ENCODE measurements at regions not wholly inside any gene's neighbourhood (a gene's known extent, or its start where the extent isn't known, plus 50 kb on each side); places are given as distances from the start of the nearest gene placed in this dataset.

DNA sequence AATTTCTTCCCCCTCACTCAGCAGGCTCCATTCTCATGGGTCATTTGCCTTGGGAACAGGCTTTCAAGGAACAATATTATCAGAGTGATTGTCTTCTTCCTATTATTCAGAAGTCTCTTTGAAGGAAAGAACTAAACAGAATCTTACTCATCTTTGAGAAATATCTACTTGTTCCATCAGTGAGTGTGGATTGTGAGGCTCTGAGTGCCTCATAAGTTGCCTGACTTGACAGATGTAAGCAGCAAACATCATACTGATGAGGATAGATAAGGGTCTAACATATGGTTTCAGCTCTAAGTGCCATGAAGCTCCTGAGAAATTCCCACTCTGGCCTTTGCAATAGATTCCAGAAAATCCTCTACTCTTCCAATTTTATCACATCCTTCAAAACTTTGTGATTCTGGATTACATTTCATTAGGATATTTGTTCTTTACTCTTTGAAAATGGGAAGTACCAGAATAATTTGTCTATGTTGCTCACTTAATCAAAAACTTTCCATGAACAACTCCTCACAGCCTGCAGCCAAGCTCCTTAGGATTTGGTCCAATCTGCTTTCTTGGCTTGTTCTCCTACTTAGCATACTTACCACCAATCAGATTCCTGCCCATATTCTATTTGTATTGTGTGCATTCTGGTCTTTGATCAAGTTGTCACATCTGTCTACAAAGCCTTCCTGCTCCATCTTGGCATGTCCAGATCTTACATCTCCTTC, 120.1 kb downstream of the RPL22L1 start:
- no peaks in the 10 kb centered on the region for H3K27me3 ChIP-seq (replicated peaks; ENCODE audit: insufficient read depth, low read depth, low read length, poor library complexity)
- ChIA-PET CTCF (no interaction called here), POLR2A (ENCODE audit: low non-redundant PET) (no interaction called here)
- no peak for DNase-seq (ENCODE audit: low spot score)
- no peaks in the 10 kb centered on the region for H3K9me3 ChIP-seq (ENCODE audit: low read depth, low read length, poor library complexity, severe bottlenecking)
- intact Hi-C loops (cut with micrococcal nuclease; ENCODE audit: unreplicated experiment), result no loop called here
- no TSS peak for BruUV-seq (replicated peaks)
- TF ChIP-seq, protein P1, sequence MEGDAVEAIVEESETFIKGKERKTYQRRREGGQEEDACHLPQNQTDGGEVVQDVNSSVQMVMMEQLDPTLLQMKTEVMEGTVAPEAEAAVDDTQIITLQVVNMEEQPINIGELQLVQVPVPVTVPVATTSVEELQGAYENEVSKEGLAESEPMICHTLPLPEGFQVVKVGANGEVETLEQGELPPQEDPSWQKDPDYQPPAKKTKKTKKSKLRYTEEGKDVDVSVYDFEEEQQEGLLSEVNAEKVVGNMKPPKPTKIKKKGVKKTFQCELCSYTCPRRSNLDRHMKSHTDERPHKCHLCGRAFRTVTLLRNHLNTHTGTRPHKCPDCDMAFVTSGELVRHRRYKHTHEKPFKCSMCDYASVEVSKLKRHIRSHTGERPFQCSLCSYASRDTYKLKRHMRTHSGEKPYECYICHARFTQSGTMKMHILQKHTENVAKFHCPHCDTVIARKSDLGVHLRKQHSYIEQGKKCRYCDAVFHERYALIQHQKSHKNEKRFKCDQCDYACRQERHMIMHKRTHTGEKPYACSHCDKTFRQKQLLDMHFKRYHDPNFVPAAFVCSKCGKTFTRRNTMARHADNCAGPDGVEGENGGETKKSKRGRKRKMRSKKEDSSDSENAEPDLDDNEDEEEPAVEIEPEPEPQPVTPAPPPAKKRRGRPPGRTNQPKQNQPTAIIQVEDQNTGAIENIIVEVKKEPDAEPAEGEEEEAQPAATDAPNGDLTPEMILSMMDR (conservative IDR thresholded peaks at IDR 0.05; ENCODE audit: low read depth, low read length), result no peak
- TF ChIP-seq EZH2 (IDR thresholded peaks at IDR 0.05; ENCODE audit: borderline replicate concordance, low read depth, low read length, poor library complexity, severe bottlenecking), result no peak
- H3K4me3 ChIP-seq (ENCODE audit: low read depth, low read length, poor library complexity, severe bottlenecking), result no peak overlapping the region
- peaks cover 37% of the 10 kb centered on the region for H3K4me1 ChIP-seq (ENCODE audit: insufficient read depth, low read length, poor library complexity, severe bottlenecking)
- no peak overlapping the region for H3K27ac ChIP-seq (ENCODE audit: low read depth, low read length, poor library complexity, severe bottlenecking)
- H3K36me3 ChIP-seq (ENCODE audit: insufficient read depth, low read length, poor library complexity, severe bottlenecking), result no peaks in the 10 kb centered on the region

DNA sequence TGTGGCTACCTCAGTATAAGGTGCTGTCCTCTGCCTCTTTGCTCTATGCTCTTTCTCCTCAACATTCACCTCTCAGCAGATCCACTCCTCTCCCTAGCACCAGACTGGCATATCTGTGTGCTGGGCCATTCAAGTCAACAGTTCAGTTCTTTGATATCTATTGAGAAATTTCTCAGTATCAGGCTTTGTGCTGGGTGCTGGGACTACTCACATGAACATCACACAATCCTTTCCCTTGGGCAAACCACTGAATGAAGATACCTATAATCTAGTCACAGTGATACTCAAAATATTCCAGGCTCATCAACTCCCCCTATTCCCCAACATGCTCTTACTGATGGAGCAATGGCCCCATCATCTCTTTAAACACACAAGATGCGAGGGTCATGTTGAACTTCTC, 120.8 kb downstream of the RPL22L1 start:
- DNase-seq (ENCODE audit: low spot score), result no peak
- ChIA-PET CTCF (no interaction called here), POLR2A (ENCODE audit: low non-redundant PET) (no interaction called here)
- Histone ChIP-seq H3K27ac (ENCODE audit: low read depth, low read length, poor library complexity, severe bottlenecking) (no peak overlapping the region), H3K9me3 (ENCODE audit: low read depth, low read length, poor library complexity, severe bottlenecking) (no peaks in the 10 kb centered on the region), H3K4me3 (ENCODE audit: low read depth, low read length, poor library complexity, severe bottlenecking) (no peak overlapping the region), H3K4me1 (ENCODE audit: insufficient read depth, low read length, poor library complexity, severe bottlenecking) (peaks cover 37% of the 10 kb centered on the region), H3K36me3 (ENCODE audit: insufficient read depth, low read length, poor library complexity, severe bottlenecking) (no peaks in the 10 kb centered on the region), H3K27me3 (replicated peaks; ENCODE audit: insufficient read depth, low read depth, low read length, poor library complexity) (no peaks in the 10 kb centered on the region)
- TF ChIP-seq, protein P1 (conservative IDR thresholded peaks at IDR 0.05; ENCODE audit: low read depth, low read length), result no peak
- TF ChIP-seq EZH2 (IDR thresholded peaks at IDR 0.05; ENCODE audit: borderline replicate concordance, low read depth, low read length, poor library complexity, severe bottlenecking), result no peak
- intact Hi-C loops (cut with micrococcal nuclease; ENCODE audit: unreplicated experiment), result no loop called here
- BruUV-seq (replicated peaks), result no TSS peak

DNA sequence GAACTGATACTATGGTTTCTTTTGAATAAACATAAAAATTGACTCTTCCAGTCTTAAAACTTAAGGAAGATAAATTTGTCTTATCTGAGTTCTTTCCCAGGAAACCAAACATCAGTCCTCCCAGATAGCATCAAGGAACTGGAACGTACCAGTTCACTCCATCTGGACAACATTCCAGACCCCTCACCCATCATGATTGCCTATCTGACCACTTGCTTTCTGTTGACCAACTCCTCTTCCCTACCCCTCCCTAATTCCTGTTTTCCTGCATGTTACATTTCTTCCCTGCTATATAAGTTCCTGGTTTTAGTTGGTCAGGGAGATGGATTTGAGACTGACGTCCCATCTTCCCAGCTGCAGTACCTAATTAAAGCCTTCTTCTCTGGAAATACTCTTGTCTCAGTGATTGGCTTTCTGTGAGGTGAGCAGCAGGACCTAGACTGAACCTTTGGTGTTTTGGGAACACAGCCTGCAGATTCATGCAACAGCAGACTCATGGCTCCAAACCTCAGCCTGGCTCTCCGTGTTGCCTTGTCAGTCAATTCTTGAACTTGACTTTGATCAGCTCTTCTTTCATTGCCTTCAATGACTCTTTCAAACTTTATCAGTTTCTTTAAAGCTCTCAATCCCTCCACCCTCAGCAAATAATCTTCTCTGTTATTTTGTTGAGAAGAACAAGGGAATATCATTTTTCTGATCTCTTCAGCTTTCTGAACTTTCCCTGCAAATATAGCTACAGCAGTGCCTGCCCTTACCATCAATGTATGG, 123.6 kb downstream of the RPL22L1 start:
- no TSS peak for BruUV-seq (replicated peaks)
- no peak for DNase-seq (ENCODE audit: low spot score)
- no peak for TF ChIP-seq EZH2 (IDR thresholded peaks at IDR 0.05; ENCODE audit: borderline replicate concordance, low read depth, low read length, poor library complexity, severe bottlenecking)
- TF ChIP-seq, protein P1 (conservative IDR thresholded peaks at IDR 0.05; ENCODE audit: low read depth, low read length), result no peak
- no peaks in the 10 kb centered on the region for H3K27me3 ChIP-seq (replicated peaks; ENCODE audit: insufficient read depth, low read depth, low read length, poor library complexity)
- intact Hi-C loops (cut with micrococcal nuclease; ENCODE audit: unreplicated experiment), result no loop called here
- H3K27ac ChIP-seq (ENCODE audit: low read depth, low read length, poor library complexity, severe bottlenecking), result no peak overlapping the region
- ChIA-PET CTCF (no interaction called here), POLR2A (ENCODE audit: low non-redundant PET) (no interaction called here)
- H3K9me3 ChIP-seq (ENCODE audit: low read depth, low read length, poor library complexity, severe bottlenecking), result no peaks in the 10 kb centered on the region
- no peak overlapping the region for H3K4me3 ChIP-seq (ENCODE audit: low read depth, low read length, poor library complexity, severe bottlenecking)
- no peaks in the 10 kb centered on the region for H3K36me3 ChIP-seq (ENCODE audit: insufficient read depth, low read length, poor library complexity, severe bottlenecking)
- H3K4me1 ChIP-seq (ENCODE audit: insufficient read depth, low read length, poor library complexity, severe bottlenecking), result peaks cover 12% of the 10 kb centered on the region

All from A673 (cell line).